ENCODE measurements at regions not wholly inside any gene's neighbourhood (a gene's known extent, or its start where the extent isn't known, plus 50 kb on each side); places are given as distances from the start of the nearest gene placed in this dataset.

DNA sequence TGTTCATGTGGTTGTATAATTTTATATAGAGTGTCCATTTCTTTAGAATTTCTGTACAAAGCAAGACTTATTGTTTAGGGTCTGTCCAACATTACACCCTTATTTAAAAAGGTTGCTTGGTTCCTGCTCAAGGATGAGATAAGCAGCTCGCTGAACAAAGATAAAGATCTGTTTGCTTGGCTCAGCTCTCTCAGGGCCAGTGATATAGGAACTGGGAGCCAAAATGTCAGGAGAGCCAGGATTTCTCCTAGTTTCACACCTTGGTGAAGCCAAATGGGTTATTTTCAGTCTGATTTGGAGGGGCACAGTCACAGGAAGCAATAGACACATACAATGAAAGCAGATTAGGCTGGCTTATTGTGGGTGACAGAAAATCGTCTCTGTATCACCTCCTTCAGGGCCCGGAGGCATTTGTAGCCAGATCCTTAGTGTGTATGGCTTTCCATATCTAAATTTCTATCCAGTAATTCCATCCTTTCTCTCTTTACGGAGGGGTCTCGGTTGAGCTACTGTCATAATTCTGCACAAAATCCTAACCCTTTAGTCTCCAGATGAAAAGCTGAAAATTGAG, 396.4 kb downstream of the TMEM232 start:
- DNase-seq = no peak

DNA sequence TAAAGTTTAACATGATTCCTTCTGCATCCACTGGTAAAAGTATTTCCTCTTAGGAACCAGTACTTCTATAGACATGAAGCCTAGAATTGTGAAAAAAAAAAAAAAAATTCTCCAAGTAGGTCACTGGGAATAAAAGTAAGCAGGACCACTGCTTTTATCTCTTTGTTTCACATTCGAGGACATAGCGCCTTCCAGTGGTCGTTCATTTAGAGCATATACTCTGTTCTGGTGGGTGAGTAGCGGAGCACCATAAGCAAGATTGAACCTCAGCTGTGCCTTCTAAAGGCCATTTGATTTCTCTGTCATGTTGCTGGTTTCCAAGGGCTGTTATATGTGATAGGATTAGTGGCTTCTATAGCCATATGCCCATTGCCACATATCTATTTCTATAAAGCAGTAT, 393.1 kb downstream of the TMEM232 start:
- DNase-seq = no peak

DNA sequence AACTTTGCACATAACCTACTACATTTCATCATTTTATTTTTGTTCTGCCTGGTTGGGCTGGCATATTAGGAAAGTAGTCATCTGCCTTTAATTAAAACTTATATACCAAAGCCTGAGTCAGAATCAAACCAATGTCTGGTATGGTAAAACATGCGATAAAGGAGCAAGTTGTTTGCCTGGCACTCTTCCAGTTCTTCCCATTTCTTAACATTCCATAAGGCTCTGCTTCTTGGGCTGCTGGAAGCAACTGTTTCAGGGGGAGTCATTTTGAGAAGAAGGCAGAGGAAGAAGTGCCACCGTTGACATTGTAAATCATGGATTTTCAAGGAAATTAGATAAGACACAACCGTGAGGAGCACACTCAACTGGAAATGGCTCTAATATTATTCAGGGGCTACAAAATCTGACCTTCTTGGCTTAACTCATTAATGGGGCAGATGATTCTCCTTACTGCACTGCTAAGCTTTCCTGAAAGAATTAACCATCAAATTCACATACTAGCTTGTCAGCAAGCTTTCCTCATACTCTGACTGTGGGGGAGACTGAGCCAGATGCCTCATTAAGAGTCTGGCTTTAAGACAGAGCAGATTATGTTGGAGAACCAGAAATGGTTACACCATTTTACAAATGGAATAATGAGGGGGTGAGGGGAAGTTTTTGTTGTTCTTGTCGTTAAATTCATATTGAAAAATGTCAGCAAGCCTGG, 391.0 kb downstream of the TMEM232 start:
- no peak for DNase-seq

DNA sequence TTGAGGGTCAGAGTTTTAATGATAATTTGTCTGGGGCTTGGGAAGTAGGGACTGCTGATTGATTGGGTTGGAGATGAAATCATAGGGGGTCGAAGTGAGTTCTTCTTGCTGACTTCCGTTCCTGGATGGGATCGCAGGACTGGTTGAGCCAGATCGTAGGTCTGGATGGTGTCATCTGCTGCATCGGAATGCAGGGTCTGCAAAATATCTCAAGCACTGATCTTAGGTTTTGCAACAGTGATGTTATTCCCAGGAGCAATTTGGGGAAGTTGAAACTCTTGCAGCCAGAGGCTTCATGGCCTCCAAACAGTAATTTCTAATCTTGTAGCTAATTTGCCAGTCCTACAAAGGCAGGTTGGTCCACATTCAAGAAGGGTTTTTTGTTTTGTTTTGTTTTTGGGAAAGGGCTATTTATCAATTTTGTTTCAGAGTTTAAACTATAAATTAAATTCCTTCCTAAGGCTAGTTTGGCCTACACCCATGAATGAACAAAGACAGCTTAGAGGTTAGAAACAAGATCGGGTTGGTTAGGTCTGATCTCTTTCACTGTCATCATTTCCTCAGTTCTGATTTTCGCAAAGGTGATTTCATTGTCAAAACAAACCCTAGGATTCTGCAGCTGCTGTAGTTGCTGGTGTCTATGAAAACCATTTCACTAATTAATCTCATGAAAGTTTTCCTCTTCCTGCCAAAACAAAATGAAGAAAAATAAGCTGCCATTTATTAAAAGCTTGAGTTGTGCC, 388.0 kb downstream of the TMEM232 start:
- DNase-seq = no peak

DNA sequence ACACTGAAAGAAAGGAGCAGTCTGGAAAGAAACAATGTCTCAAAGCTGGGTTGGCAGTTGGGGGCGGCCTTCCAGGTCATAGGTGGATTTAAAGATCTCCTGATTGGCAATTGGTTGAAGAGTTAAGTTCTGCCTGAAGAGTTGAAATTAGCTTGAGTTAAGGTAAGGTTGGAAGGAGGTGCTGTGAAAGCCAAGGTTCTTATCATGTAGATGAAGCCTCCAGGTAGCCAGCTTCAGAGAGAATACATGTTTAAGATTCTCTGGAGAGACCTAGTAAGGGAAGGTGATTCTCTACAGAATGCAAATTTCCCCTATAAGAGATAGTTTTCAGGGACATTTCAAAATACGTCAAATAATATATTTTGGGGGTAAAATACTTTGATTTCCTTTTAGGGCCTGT, 387.1 kb downstream of the TMEM232 start:
- no peak for DNase-seq

DNA sequence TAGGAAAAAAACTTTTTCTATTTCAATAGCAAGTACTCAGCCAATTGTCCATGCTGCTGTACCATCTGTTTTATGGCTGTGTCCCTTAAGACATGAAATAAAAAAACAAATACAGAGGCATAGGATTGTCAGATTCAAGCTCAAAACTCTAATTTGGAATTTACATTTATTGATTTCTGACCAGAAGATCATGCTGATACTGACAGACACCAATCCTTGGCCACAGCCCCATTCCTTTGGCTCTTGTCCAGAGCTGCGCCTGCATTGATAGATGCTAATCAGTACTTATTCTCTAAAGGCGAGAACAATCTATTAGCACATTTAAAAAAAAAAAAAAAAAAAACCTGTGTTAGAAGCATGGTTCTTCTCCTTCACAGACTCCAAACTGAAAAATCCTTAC, 384.6 kb downstream of the TMEM232 start:
- no peak for DNase-seq

DNA sequence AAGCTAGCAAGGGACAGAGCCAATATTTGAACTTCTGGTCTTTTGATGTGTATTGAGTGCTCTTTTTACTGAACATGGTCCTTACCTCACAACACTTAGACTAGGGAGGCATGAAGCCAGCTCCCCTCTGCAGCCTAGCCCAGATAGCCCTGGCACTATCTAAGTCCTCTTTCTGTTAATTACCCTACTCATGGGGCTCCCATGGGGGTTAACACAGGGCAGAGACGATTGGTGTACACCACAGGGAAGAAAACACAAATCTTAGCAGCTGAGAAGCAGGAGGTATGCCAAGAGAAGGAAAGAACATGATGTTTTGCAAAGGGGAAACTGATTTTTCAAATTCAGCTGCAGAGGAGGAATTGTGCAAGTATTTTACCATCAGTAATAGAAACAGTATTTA, 383.8 kb downstream of the TMEM232 start:
- DNase-seq = no peak

DNA sequence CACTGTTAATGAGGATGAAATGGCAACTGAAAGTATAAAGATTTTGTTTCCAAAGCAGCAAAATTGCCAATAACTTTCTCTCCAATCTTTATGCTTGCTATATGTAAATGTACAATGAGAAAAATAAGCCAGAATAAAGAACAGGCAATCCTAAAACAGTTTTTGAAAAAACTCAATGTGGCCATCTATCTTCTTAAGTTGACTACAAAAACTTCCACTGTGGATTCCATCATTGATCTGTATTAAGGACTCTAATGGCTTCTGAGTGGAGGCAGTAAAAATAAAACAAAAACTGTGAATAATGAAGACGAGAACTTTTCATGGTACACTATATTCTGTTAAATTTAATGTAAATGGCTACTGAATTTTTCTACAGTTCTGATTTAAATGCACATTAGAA, 382.9 kb downstream of the TMEM232 start:
- no peak for DNase-seq

DNA sequence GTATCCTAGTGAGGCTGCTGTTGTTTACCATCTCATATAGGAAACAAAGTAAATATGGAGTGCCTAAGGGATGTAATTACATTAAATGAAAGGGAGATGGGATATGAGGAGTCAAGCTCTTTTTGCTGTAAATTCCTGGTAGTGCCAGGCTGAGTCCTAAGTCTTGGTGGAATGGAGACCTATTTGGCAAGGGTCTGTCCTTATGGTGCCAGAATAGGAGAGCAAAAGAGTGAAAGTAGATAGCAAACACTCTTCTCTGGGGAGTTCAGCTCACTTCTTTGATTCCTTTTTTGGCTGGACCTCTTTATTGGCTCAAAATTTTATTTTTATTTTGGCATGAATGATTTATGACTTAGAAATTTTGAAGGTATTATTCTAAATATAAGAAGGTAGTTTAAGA, 380.8 kb downstream of the TMEM232 start:
- DNase-seq = no peak

DNA sequence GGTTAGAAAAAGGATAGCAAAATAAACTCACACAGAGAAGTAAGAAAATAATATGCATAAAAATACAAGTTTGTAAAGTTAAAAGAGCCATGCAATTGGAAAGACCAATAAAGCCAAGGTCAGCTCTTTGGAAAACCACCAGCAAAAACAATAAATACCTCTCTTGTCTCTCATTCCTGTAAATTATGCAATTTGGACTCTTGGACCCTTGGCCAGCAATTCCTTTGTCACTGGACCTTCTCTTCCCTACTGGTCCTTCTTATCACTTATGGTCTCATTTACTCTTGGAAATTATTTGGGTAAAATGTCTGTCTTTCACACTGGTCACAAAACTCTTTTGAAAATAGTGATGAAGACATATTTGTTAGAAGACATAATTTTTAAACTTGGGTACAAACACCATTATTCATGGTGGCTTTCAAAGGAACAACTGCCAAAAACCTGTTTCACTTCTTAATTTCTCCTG, 379.5 kb downstream of the TMEM232 start:
- DNase-seq = no peak

DNA sequence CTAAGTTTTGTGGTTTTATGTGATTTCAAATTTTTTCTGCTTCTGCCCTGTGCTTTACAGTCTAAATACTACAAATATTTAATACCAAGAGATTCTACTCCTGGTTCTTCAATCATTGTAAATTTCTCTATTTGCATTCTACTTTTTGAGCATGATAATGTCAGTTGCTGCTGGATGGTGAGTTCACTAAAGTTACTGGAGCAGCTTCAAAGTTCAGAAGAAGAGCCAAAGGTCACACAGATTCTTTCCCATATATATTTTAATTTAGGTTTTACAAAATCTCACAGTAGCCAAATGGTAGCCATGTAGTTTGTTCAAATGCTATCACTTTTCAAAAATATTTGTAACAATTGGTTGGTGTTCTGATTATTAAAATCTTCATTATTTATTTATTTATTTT, 378.7 kb downstream of the TMEM232 start:
- no peak for DNase-seq

DNA sequence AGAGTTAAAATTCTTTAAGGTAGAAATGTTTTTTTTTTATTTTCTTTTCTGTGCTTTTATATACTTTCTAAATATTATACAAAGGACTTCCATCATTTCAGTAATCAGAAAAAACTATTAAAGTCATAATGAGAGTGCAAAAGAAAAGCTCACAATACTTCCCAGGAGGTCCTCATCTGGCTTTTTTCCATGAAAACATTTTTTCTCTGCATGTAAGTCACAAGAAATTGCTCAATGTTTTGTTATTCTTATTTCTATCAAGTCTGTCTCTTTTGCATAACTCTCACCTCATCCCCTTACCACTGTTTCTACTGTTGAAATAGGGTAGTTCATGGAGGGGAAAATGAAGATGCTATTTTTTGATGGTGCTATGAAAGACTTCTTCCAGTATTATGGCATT, 375.0 kb downstream of the TMEM232 start:
- DNase-seq = no peak

DNA sequence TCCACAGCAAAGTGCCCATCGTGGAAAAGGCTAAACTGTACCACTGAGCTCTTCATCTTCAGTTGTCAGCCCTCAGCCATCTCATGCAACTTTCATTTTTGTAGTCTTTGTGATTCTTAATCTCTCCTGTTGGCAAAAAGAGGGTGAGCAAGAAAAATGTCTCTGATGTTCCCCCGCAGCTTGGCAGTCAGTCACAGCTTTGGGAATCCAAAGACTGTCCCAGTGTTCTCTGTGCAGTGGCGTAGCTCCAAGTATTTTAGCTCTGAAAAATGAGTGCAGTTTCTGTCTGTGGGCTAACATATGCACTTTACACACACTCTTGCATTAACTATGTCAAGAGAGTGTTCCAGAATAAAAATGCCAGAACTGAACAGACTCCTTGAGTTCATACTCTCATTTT, 372.2 kb downstream of the TMEM232 start:
- DNase-seq = no peak

DNA sequence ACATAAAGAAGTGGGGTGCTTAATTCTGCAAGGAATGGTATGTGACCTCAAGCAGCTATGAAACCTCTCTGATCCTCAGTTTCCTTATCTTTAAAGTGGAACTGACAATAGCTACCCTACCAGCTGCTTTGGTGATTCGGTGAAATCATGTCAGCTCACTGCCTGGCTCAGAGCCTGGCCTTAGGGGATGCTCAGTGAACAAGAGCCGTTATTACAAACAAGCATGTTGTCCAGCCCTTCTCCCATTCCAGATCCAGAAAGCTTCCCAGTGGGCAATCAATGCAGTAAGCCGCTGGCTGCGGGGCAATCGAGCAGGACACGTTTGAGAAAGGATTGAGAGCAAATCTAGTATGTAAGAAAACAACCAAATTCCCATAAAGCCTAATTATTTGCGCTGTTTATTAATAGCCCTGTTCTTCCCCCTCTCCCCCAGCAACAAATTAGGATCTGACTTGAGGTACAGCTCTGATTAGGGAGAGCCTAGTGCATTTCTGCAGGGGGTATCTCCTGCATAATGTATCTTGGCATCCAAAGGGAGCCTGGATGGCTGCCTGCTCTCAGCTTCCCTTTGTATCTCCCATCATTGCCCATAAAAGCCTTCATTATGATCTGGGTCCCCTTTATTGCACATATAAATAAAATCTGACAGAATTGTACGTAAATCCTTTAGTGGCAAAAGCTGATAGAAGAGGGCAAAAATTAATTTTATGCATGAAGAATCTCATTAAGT, 371.4 kb downstream of the TMEM232 start:
- DNase-seq = no peak

DNA sequence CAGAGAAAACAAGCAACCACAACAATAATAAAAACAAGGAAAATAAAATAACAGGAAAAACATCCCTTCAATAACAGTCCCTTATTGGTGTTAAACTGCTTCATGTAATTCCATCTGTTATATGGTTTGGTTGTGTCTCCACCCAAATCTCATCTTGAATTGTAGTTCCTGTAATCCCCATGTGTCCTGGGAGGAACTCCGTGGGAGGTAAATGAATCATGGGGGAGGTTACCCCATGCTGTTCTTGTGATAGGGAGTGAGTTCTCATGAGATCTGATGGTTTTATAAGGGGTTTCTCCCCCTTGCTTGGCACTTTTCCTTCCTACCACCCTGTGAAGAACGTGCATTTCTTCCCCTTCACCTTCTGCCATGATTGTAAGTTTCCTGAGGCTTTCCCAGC, 369.8 kb downstream of the TMEM232 start:
- no peak for DNase-seq

DNA sequence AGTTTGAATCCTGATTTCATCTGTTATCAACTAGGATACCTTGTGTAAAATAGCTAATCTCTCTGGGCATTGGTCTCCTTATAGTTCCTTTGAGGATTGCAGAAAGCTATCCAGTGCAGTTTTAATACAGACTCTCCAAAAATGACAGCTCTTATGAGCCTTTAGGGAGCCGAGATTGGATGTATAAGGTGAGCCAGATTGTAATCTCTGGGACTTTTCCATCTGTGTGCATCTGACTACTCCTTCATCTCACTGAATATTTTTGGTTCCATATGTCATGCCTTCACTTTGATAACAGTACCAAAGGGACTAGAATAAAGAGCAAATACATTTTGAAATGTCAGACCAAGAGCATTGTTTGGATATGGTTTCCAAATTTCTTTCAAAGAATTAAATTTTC, 367.2 kb downstream of the TMEM232 start:
- no peak for DNase-seq

DNA sequence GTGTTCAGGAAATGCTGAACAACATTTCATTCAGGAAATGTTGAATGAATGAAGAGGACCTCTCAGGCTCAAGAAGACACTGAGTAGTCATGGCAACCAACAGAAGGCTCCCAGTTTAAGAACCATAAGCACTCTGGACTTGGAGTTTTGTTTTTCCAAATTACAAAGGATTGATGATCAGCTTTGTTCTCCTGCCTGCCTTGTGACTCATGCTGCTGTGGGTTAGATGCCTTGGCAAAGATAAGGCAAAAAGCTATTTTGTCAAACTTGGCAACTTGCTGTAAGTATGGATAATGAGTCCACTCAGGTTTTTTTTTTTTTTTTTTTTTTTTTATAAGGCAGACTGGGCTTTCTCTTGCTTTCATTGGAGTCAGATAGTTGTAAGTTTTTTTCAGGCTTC, 365.0 kb downstream of the TMEM232 start:
- no peak for DNase-seq

DNA sequence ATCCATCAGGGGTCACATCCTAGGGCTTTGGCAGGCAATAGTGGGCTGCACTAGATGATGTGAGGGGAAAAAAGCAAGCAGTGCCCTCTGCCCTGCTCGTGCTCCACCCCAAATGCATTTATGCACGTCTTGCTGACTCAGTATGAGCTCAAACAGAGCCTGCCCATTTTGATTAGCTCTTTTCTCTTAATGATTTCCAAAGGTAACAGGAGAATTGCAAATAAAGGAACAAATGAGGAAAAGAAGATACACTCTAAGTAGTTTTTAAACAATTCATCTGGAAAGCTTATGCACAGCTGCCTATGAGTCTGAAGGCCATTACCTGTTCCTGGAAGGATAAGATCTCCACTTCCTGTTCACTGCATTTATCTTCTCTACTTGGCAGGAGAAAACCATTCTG, 364.2 kb downstream of the TMEM232 start:
- DNase-seq = no peak

DNA sequence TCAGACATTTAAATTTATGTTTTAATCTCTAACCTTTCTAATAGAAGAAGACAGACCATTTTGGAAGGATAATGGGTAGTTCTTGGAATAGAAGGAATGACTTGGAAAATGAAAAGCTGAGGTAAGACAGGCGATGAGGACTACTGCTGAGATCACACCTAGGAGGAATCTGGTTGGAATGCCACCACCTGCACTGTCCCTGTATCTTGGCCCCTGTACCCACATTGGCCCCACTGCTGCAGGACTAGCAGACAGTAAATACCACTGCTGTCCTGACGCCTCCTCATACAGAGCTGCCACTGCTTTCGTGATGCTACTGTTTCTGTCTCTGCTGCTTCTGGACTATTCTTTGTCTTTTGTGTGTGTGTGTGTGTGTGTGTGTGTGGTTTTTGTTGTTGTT, 359.8 kb downstream of the TMEM232 start:
- DNase-seq = no peak

All from activated CD8-positive, alpha-beta memory T cell treated with anti-CD3 and anti-CD28 coated beads, Interleukin-2, amount 50 U/mL, for 4 hours (primary cell).